ENCODE measurements at regions not wholly inside any gene's neighbourhood (a gene's known extent, or its start where the extent isn't known, plus 50 kb on each side); places are given as distances from the start of the nearest gene placed in this dataset.

- Mint-ChIP-seq H3K27me3 (ENCODE audit: insufficient read depth) (no peaks in the 10 kb centered on the region), H3K4me1 (no peaks in the 10 kb centered on the region), H3K4me3 (no peak overlapping the region), H3K27ac (no peak overlapping the region), H3K9me3 (peaks cover 19% of the 10 kb centered on the region), H3K36me3 (ENCODE audit: low read depth) (no peaks in the 10 kb centered on the region)
- Histone ChIP-seq H3K27ac (ENCODE audit: low read depth, low read length) (no peak overlapping the region), H3K9me3 (ENCODE audit: control insufficient read depth, low read length) (peaks cover 4% of the 10 kb centered on the region), H3K4me1 (ENCODE audit: control insufficient read depth, insufficient read depth, low read length) (no peaks in the 10 kb centered on the region), H3K36me3 (ENCODE audit: control insufficient read depth, insufficient read depth, low read length) (no peaks in the 10 kb centered on the region), H3K4me3 (ENCODE audit: low read length) (no peak overlapping the region), H3K27me3 (ENCODE audit: control insufficient read depth, insufficient read depth, low read length, poor library complexity, severe bottlenecking) (no peaks in the 10 kb centered on the region), H3K9ac (ENCODE audit: extremely low read depth, low read length, poor library complexity, severe bottlenecking) (no peak overlapping the region)
- no peak for DNase-seq
- 89 to 93% methylated on average over 2 to 4 of the region's 4 CpGs for WGBS, 2 experiments (ENCODE audit: insufficient coverage in 1 of 2, insufficient read length in 1 of 2)
- TF ChIP-seq CTCF (conservative IDR thresholded peaks at IDR 0.05), result no peak
These were observed 199.7 kb downstream of the HINT1 start for GRCh38 chr5:130965360-130965759.

GRCh38 chr5:130964231-130965202 is 200.5 kb downstream of the HINT1 start:
- Mint-ChIP-seq H3K4me3 (no peak overlapping the region), H3K9me3 (peaks cover 24% of the 10 kb centered on the region), H3K4me1 (peaks cover under 1% of the 10 kb centered on the region), H3K36me3 (ENCODE audit: low read depth) (no peaks in the 10 kb centered on the region), H3K27me3 (ENCODE audit: insufficient read depth) (no peaks in the 10 kb centered on the region), H3K27ac (no peak overlapping the region)
- WGBS, 2 experiments (ENCODE audit: insufficient coverage in 1 of 2, insufficient read length in 1 of 2), result 96 to 100% methylated on average over 1 to 3 of the region's 3 CpGs
- no peak overlapping the region for H3K27ac ChIP-seq (ENCODE audit: low read depth, low read length)
- H3K27me3 ChIP-seq (ENCODE audit: control insufficient read depth, insufficient read depth, low read length, poor library complexity, severe bottlenecking), result no peaks in the 10 kb centered on the region
- H3K9ac ChIP-seq (ENCODE audit: extremely low read depth, low read length, poor library complexity, severe bottlenecking), result no peak overlapping the region
- H3K9me3 ChIP-seq (ENCODE audit: control insufficient read depth, low read length), result peaks cover 12% of the 10 kb centered on the region
- H3K36me3 ChIP-seq (ENCODE audit: control insufficient read depth, insufficient read depth, low read length), result no peaks in the 10 kb centered on the region
- TF ChIP-seq CTCF (conservative IDR thresholded peaks at IDR 0.05), result no peak
- DNase-seq, result no peak
- H3K4me1 ChIP-seq (ENCODE audit: control insufficient read depth, insufficient read depth, low read length), result no peaks in the 10 kb centered on the region
- no peak overlapping the region for H3K4me3 ChIP-seq (ENCODE audit: low read length)

GRCh38 chr5:130963798-130964197 is 201.3 kb downstream of the HINT1 start:
- no peak for DNase-seq
- Mint-ChIP-seq H3K4me3 (no peak overlapping the region), H3K27ac (no peak overlapping the region), H3K36me3 (ENCODE audit: low read depth) (no peaks in the 10 kb centered on the region), H3K27me3 (ENCODE audit: insufficient read depth) (no peaks in the 10 kb centered on the region), H3K4me1 (peaks cover 2% of the 10 kb centered on the region), H3K9me3 (peaks cover 25% of the 10 kb centered on the region)
- no CpG with 5 or more reads among the region's 1 CpG for WGBS, 2 experiments (ENCODE audit: insufficient coverage in 1 of 2, insufficient read length in 1 of 2)
- H3K9ac ChIP-seq (ENCODE audit: extremely low read depth, low read length, poor library complexity, severe bottlenecking), result no peak overlapping the region
- H3K4me1 ChIP-seq (ENCODE audit: control insufficient read depth, insufficient read depth, low read length), result no peaks in the 10 kb centered on the region
- no peaks in the 10 kb centered on the region for H3K36me3 ChIP-seq (ENCODE audit: control insufficient read depth, insufficient read depth, low read length)
- H3K4me3 ChIP-seq (ENCODE audit: low read length), result no peak overlapping the region
- TF ChIP-seq CTCF (conservative IDR thresholded peaks at IDR 0.05), result no peak
- peaks cover 12% of the 10 kb centered on the region for H3K9me3 ChIP-seq (ENCODE audit: control insufficient read depth, low read length)
- no peaks in the 10 kb centered on the region for H3K27me3 ChIP-seq (ENCODE audit: control insufficient read depth, insufficient read depth, low read length, poor library complexity, severe bottlenecking)
- H3K27ac ChIP-seq (ENCODE audit: low read depth, low read length), result no peak overlapping the region

Data from endodermal cell (in vitro differentiated cells).